GM19240 (cell line): ENCODE measurements at regions not wholly inside any gene's neighbourhood (a gene's known extent, or its start where the extent isn't known, plus 50 kb on each side); places are given as distances from the start of the nearest gene placed in this dataset.

ENCODE experiments used
- DNase-seq: peaks from one replicate; pipeline ENCODE4 v3.0.0; 2011; ENCODE audit warnings: low spot score; ENCODE audit not compliant: insufficient read length

- no peak for DNase-seq
Observed at GRCh38 chr1:22263359-22263758, 120.5 kb upstream of the WNT4 start.

GRCh38 chr1:22264464-22265341 lies 121.8 kb upstream of the WNT4 start:
- no peak for DNase-seq

GRCh38 chr1:22266141-22266540 lies 123.2 kb upstream of the WNT4 start:
- DNase-seq: no peak

GRCh38 chr1:22267413-22268175 lies 124.7 kb upstream of the WNT4 start:
- DNase-seq: no peak

- DNase-seq: no peak
Observed at GRCh38 chr1:22268327-22268726, 125.4 kb upstream of the WNT4 start.

GRCh38 chr1:22271847-22272801 lies 129.2 kb upstream of the WNT4 start:
- no peak for DNase-seq

- DNase-seq: no peak
Observed at GRCh38 chr1:22273686-22274681, 131.1 kb upstream of the WNT4 start.

- no peak for DNase-seq
Observed at GRCh38 chr1:22275167-22275566, 132.3 kb upstream of the WNT4 start.

DNA sequence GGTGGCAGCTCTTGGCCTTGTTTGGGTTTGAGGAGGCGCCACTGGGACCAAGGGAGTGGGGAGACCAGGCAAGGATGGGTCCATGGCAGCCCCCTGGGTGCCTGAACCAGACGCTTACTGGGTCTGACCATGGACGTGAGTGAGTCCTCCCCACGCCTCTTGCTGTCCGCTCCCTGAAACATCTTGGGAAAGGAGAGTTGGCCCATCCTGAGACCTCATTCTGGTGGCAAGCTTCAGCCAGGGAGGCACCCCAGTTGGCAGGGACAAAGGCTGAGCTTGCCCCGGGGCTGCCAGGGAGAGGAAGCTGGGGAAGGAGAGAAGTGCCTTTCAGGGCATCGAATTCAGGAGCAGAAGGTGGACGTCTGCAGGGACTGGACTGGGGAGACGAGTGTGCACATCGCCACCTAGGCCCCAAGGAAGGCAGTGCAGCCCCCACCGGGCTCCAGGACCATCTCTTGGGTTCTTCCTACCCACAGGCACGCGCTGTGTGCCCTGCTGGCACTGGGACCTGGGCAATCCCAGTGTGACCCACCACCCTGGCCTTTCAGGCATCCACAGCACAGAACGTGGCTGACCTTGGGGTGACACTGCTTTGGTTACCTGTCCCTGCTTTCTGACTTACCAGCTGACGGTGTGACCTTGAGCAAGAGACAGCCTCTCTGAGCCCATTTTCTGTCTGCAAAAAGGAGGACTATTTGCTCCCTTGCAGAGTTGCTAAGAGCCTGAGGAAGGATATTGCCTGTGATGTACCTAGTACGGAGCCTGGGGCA lies 132.9 kb upstream of the WNT4 start:
- peak; percentile 59 for DNase-seq

- no peak for DNase-seq
Observed at GRCh38 chr1:22276396-22276748, 133.5 kb upstream of the WNT4 start.

DNA sequence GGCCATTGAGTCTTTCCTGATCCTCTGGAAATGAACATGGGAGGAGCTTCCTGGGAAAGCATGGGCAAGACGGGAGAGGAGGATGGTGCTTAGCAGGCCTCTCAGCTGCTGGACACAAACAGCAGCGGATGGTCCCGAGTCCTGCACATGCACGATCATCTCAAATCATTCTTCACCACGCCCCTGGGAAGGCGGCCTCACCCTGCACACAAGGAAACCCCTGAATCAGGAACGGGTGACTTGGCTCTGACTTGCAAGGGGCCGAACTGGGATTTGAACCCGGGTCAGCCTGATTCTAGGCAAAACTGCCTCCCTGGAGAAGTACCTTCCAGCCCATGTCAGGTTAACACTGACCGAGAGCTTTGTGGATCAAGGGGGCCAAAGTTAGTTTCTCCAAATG lies 134.8 kb upstream of the WNT4 start:
- no peak for DNase-seq

DNA sequence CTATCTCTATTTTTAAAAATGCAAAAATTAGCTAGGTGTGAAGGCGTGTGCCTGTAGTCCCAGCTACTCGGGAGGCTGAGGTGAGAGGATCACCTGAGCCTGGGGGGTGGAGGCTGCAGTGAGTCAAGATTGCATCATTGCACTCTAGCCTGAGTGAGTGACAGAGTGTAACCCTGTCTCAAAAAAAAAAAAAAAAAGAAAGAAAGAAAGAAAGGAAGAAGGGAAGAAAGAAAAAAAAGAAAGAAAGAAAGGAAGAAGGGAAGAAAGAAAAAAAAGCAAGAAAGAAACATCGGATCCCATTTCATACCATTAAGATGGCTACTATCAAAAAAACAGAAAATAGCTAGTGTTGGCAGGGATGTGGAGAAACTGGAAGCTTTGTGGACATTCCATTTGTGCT lies 136.8 kb upstream of the WNT4 start:
- no peak for DNase-seq

DNA sequence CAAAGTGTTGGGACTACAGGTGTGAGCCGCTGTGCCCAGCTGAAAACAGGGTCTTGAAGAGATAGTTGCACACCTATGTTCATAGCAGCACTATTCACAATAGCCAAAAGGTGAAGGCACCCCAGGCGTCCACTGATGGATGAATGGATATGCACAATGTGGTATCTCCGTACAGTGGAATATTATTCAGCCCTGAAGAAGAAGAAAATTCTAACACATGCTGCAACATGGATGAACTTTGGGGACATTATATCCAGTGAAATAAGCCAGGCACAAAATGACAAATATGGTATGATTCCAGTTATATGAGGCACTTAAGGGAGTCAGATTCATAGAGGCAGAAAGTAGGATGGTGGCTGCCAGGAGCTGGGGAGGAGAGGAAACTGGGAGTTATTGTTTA lies 137.6 kb upstream of the WNT4 start:
- DNase-seq: no peak

DNA sequence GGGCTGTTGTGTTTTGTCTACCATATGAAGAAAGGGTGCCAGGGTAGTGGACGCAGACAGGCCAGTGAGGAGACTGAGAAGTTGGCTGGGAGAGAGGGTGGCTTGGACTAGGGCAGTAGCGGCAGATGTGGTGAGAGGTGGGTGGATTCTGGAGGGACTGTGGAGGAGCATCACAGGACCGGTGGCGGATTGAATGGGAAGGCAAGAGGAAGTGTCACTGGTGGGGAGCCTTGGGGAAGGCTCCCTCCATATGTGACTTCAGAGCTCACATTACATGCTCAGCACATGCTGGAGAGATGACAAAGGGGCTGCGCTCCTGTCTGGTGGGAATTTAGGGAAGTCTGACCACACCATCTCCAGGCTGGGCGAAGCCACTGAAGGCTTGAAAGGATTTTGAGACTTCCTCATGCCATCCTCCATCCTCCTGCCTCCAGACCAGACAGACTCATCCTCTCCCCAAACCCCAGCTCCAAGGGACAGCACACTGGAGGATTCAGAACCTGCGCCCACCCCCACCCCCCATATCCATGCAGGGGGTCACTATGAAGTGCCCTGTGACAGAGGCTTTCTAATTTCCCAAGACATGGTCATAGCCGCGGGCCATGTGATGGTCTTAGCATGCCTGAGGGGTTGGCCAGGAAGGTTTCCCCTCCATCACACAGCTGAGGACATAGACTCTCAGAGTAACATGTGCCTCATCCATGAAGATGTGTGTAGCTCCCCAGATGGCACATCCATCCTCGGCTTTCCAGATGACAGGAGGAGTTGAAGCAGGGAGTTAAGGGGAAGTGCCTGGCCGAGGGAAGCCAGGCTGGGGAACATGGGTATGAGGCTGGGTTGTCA lies 138.8 kb upstream of the WNT4 start:
- DNase-seq: no peak

DNA sequence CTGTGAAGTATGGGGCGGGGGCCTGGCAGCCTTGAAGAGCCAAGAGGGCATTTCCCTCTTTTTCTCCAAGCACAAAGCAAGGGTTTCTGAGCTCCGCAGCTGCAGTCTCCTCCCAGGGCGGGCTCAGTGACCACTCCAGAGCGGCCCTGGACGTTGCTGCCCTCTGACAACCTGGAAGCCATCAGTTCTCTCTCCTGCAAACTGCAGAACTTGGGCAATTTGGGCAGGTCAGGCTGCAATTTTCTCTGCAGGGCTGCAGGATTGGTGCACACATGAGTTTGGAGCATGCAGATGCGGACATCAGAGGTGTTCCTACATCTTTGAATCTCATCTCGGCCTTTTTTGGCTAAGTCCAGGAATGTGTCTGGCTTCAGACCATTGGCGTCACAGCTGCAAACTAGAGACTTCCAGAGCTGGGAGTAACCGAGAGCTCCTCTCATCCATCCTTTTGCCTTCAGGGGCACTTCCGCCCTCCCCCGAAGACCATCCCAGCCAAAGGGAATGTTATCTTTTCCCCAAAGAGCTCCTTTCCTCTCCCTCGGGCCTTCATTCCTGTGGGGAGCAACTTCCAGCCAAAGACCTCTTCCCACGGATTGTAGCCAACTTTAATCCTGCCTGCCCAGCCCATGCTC lies 139.6 kb upstream of the WNT4 start:
- no peak for DNase-seq

DNA sequence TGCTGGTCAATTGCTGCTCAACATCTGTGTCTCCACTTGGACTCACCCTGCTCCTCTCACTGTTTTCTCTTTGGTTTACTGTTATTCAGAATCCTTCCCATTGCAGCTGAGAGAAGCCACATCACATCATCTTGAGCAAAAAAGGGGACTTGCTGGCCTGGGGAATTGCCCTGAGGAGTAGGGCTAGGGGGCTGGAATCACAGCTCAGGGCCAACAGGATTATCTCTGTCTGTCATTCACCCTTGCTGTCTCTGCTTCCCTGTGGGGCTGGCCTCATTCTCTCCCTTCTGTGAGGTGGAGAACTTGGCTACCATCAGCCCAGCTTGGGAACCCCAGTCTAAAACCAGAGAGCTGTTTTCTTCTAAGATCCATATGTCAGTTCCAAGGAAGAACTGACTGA lies 140.7 kb upstream of the WNT4 start:
- DNase-seq: no peak

DNA sequence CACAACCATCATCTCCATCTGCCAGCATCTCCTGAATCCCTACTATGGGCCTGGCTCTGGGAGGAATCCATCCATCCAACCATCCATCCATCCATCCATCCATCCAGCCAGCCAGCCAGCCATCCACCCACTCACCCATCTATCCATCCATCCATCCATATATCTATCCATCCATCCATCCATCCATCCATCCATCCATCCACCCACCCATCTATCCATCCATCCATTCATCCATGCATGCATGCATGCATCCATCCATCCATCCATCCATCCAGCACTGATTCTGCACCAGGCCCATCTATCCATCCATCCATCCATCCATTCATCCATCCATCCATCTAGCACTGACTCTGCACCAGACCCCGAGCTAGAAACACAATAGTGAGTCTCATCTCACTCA lies 141.3 kb upstream of the WNT4 start:
- DNase-seq: no peak

DNA sequence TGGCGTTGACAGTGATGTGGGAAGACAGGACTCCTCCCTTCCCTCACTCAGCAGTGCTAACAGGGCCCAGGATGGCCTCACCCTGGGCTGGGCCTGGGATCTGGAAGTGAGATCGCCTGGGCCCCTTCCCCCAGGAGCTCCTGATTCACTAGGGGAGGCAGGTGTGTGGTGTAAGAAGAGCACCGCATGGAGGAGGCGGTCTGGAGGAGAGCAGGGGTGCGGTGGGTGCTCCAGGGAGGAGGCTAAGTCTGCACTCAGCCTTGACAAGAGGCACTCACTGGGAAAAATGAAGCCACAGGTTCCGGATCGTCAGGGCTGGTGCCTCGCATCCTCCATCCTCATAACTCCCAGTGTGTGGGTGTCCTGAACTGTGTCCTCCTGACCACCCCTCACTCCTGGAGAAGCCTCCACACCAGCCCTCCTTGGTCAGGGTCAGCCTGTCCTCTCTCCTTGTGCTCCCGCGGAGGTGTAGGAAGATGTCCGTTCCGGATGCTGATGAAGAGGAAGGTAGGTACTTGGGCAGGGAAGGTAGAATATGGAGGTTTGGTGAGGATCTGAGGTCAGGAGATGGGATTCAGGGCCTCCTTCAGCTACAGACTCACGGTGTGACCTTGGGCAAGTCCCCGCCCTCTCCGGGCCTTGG lies 142.1 kb upstream of the WNT4 start:
- DNase-seq: no peak
